Calu3 (cell line): ENCODE measurements at regions not wholly inside any gene's neighbourhood (a gene's known extent, or its start where the extent isn't known, plus 50 kb on each side); places are given as distances from the start of the nearest gene placed in this dataset.

Experiments
- BruUV-seq: library from RNA; stranded (reverse); fragments of 400-500 nt; replicated peaks from 2 replicates; lab custom pipeline; 2021; lab: Mats Ljungman, UMichigan
- CTCF ChIA-PET: fragments of 300-600 bp; sonication (Branson Sonifier 250); formaldehyde crosslinking; loops from one replicate; lab custom pipeline; 2022; ENCODE audit warnings: antibody characterized with exemption; lab: Charles Lee
- DNase-seq: peaks from one replicate; pipeline ENCODE4 v3.0.0; 2022
- H3K27ac Mint-ChIP-seq: one replicate; pipeline ENCODE4 v1.8.0; 2022; ENCODE audit warnings: mixed read lengths; ENCODE audit not compliant: unreplicated experiment
- H3K27me3 Mint-ChIP-seq: one replicate; pipeline ENCODE4 v1.8.0; 2022; ENCODE audit warnings: mixed read lengths; ENCODE audit not compliant: unreplicated experiment
- H3K36me3 Mint-ChIP-seq: one replicate; pipeline ENCODE4 v1.8.0; 2022; ENCODE audit warnings: mild to moderate bottlenecking, moderate library complexity, mixed read lengths; ENCODE audit not compliant: insufficient read depth, unreplicated experiment
- H3K4me1 Mint-ChIP-seq: one replicate; pipeline ENCODE4 v1.8.0; 2022; ENCODE audit warnings: mild to moderate bottlenecking, low read depth, mixed read lengths; ENCODE audit not compliant: unreplicated experiment
- H3K4me3 Mint-ChIP-seq: one replicate; pipeline ENCODE4 v1.8.0; 2022; ENCODE audit warnings: mild to moderate bottlenecking, low read depth, moderate library complexity, mixed read lengths; ENCODE audit not compliant: unreplicated experiment
- H3K9me3 Mint-ChIP-seq: one replicate; pipeline ENCODE4 v1.8.0; 2022; ENCODE audit warnings: low read depth, mixed read lengths; ENCODE audit not compliant: unreplicated experiment
- CTCF ChIP-seq: fragments of 200-600 bp; IDR thresholded peaks from one replicate; pipeline ENCODE4 v1.8.0; 2022; ENCODE audit warnings: antibody characterized with exemption; ENCODE audit not compliant: unreplicated experiment
- intact Hi-C: fragments of 100-400 bp; cut with micrococcal nuclease; formaldehyde crosslinking; loops from one replicate; pipeline ENCODE4 v1.10.0; 2022; ENCODE audit not compliant: unreplicated experiment

DNA sequence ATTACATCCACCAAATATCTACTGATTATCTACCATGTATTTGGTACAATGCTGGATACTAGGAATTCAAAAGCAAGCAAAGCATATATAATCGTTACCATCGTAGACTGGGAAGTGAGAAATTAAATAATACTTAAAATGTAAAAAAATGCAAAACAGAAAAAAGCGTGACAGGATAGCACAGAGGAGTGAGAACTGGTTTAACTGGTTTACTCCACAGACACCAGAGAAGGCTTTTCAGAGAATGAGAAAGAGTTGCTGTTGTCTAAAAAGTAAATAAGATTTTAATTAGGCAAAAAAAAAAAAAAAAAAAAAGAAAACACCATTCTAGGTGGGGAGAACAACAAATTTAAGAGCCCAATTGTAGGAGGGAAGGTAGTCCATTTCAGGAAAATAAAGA is 657.9 kb upstream of the ST8SIA4 start:
- Mint-ChIP-seq H3K4me1 (no peaks in the 10 kb centered on the region), H3K27me3 (no peaks in the 10 kb centered on the region), H3K36me3 (no peaks in the 10 kb centered on the region), H3K4me3 (no peak overlapping the region), H3K27ac (no peak overlapping the region), H3K9me3 (peaks cover 4% of the 10 kb centered on the region)
- intact Hi-C loops, result no loop called here
- DNase-seq, result no peak
- no TSS peak for BruUV-seq
- CTCF ChIA-PET, result no interaction called here
- no peak for TF ChIP-seq CTCF

DNA sequence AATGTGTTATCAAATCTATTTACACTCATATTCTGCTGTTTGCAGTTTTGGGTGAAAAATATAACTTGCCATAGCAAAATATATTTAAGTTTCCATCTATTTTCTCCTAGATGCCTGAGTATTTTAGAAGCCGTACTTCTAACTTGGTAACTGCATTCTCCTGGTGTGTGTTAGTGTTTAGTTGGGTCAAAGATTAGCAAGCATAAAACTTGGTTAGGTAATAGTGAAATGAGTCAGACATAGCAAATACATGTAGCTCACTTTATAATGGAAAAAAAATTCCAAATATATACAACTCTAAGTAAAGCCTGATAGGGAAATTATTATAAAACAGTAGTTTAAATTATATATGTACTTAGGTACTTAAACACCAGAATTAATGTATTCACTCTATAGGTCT is 640.7 kb upstream of the ST8SIA4 start:
- intact Hi-C loops, result no loop called here
- Mint-ChIP-seq H3K36me3 (no peaks in the 10 kb centered on the region), H3K4me3 (no peak overlapping the region), H3K9me3 (no peaks in the 10 kb centered on the region), H3K27me3 (no peaks in the 10 kb centered on the region), H3K4me1 (no peaks in the 10 kb centered on the region), H3K27ac (no peak overlapping the region)
- no TSS peak for BruUV-seq
- CTCF ChIA-PET, result no interaction called here
- no peak for TF ChIP-seq CTCF
- no peak for DNase-seq

- TF ChIP-seq CTCF, result no peak
- no peak for DNase-seq
- BruUV-seq, result no TSS peak
- Mint-ChIP-seq H3K36me3 (no peaks in the 10 kb centered on the region), H3K9me3 (no peaks in the 10 kb centered on the region), H3K27ac (no peak overlapping the region), H3K27me3 (no peaks in the 10 kb centered on the region), H3K4me1 (no peaks in the 10 kb centered on the region), H3K4me3 (no peak overlapping the region)
- intact Hi-C loops, result no loop called here
- CTCF ChIA-PET, result no interaction called here
These were observed 636.2 kb upstream of the ST8SIA4 start for GRCh38 chr5:101539315-101539714.

DNA sequence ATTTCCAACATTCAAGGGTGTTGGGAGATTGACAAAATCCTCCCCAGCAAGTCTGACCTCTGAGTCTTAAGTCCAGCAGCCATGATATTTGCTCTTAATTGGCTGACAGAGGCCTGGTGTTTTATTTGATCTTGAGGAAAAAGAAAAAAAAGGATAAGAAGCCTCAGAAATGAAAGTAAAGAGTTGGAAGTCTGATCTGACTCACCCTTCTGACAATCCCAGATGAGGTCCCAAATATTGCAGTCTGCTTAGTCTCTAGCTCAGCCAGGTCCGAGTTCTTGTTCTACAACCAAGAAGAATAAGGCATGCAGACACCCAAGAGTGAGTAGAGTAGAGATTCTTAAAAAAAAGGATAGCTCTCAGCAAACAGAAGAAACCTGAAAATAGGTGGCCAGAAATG is 632.5 kb upstream of the ST8SIA4 start:
- CTCF ChIA-PET, result no interaction called here
- no TSS peak for BruUV-seq

More for the DNA sequence above, 632.5 kb upstream of the ST8SIA4 start:
- H3K36me3 Mint-ChIP-seq, result no peaks in the 10 kb centered on the region
- no peak for TF ChIP-seq CTCF
- no peaks in the 10 kb centered on the region for H3K9me3 Mint-ChIP-seq
- H3K27ac Mint-ChIP-seq, result no peak overlapping the region
- intact Hi-C loops, result no loop called here
- H3K4me3 Mint-ChIP-seq, result no peak overlapping the region
- DNase-seq, result no peak
- no peaks in the 10 kb centered on the region for H3K4me1 Mint-ChIP-seq
- no peaks in the 10 kb centered on the region for H3K27me3 Mint-ChIP-seq
